ENCODE measurements at regions not wholly inside any gene's neighbourhood (a gene's known extent, or its start where the extent isn't known, plus 50 kb on each side); places are given as distances from the start of the nearest gene placed in this dataset.

GRCh38 chr5:57727591-57727990, 245.0 kb upstream of the ACTBL2 start:
- H2AFZ ChIP-seq (ENCODE audit: low read depth, low read length), result no peak overlapping the region
- no peak overlapping the region for H3K9ac ChIP-seq (ENCODE audit: low read length)
- H3K9me3 ChIP-seq (ENCODE audit: insufficient read depth, low read depth, low read length), result no peaks in the 10 kb centered on the region
- H3K4me1 ChIP-seq (ENCODE audit: insufficient read depth, low read length), result peaks cover 4% of the 10 kb centered on the region
- Mint-ChIP-seq H3K27ac (ENCODE audit: unreplicated experiment) (no peak overlapping the region), H3K36me3 (ENCODE audit: low read depth, unreplicated experiment) (no peaks in the 10 kb centered on the region), H3K4me1 (ENCODE audit: low read depth, unreplicated experiment) (peaks cover 12% of the 10 kb centered on the region), H3K9me3 (ENCODE audit: unreplicated experiment) (peaks cover 5% of the 10 kb centered on the region), H3K4me3 (ENCODE audit: unreplicated experiment) (no peak overlapping the region), H3K27me3 (ENCODE audit: low read depth, unreplicated experiment) (no peaks in the 10 kb centered on the region)
- no peak overlapping the region for H3K27ac ChIP-seq (ENCODE audit: low read depth, low read length)
- H3K4me3 ChIP-seq (ENCODE audit: insufficient read depth, low read depth, low read length), result no peak overlapping the region
- no peaks in the 10 kb centered on the region for H3K79me2 ChIP-seq (ENCODE audit: insufficient read depth, low read length)
- H3K4me2 ChIP-seq (ENCODE audit: low read length), result no peak overlapping the region
- H3K36me3 ChIP-seq (ENCODE audit: insufficient read depth, low read length), result no peaks in the 10 kb centered on the region
- no peaks in the 10 kb centered on the region for H4K20me1 ChIP-seq (ENCODE audit: insufficient read depth, low read length)
- TF ChIP-seq EZH2 (IDR thresholded peaks at IDR 0.05; ENCODE audit: insufficient read depth, low read length), result no peak
- no peak for TF ChIP-seq CTCF (IDR thresholded peaks at IDR 0.05; ENCODE audit: insufficient read depth, low read depth, low read length)
- DNase-seq (ENCODE audit: low read depth) (no peak), FAIRE-seq (no peak)
- no peaks in the 10 kb centered on the region for H3K27me3 ChIP-seq (ENCODE audit: insufficient read depth, low read length)

GRCh38 chr5:57725658-57726504, 243.3 kb upstream of the ACTBL2 start:
- no peak overlapping the region for H3K4me2 ChIP-seq (ENCODE audit: low read length)
- H4K20me1 ChIP-seq (ENCODE audit: insufficient read depth, low read length), result no peaks in the 10 kb centered on the region
- no peak overlapping the region for H2AFZ ChIP-seq (ENCODE audit: low read depth, low read length)
- peaks cover 5% of the 10 kb centered on the region for H3K9me3 Mint-ChIP-seq (ENCODE audit: unreplicated experiment)
- H3K4me3 ChIP-seq (ENCODE audit: insufficient read depth, low read depth, low read length), result no peak overlapping the region
- peaks cover 4% of the 10 kb centered on the region for H3K4me1 ChIP-seq (ENCODE audit: insufficient read depth, low read length)
- peaks cover 15% of the 10 kb centered on the region for H3K4me1 Mint-ChIP-seq (ENCODE audit: low read depth, unreplicated experiment)
- no peaks in the 10 kb centered on the region for H3K27me3 Mint-ChIP-seq (ENCODE audit: low read depth, unreplicated experiment)
- no peak overlapping the region for H3K4me3 Mint-ChIP-seq (ENCODE audit: unreplicated experiment)
- no peak for DNase-seq (ENCODE audit: low read depth)
- H3K36me3 Mint-ChIP-seq (ENCODE audit: low read depth, unreplicated experiment), result no peaks in the 10 kb centered on the region
- no peaks in the 10 kb centered on the region for H3K36me3 ChIP-seq (ENCODE audit: insufficient read depth, low read length)
- FAIRE-seq, result no peak
- no peak overlapping the region for H3K9ac ChIP-seq (ENCODE audit: low read length)
- peak overlapping the region; percentile 23 for H3K27ac Mint-ChIP-seq (ENCODE audit: unreplicated experiment)
- H3K27ac ChIP-seq (ENCODE audit: low read depth, low read length), result no peak overlapping the region
- no peaks in the 10 kb centered on the region for H3K79me2 ChIP-seq (ENCODE audit: insufficient read depth, low read length)
- H3K9me3 ChIP-seq (ENCODE audit: insufficient read depth, low read depth, low read length), result no peaks in the 10 kb centered on the region
- TF ChIP-seq EZH2 (IDR thresholded peaks at IDR 0.05; ENCODE audit: insufficient read depth, low read length) (no peak), CTCF (IDR thresholded peaks at IDR 0.05; ENCODE audit: insufficient read depth, low read depth, low read length) (no peak)
- no peaks in the 10 kb centered on the region for H3K27me3 ChIP-seq (ENCODE audit: insufficient read depth, low read length)

- no peak overlapping the region for H3K4me3 Mint-ChIP-seq (ENCODE audit: unreplicated experiment)
These were observed 242.2 kb upstream of the ACTBL2 start for GRCh38 chr5:57724836-57725235.

More at GRCh38 chr5:57724836-57725235, 242.2 kb upstream of the ACTBL2 start:
- FAIRE-seq, result peak; percentile 85
- Mint-ChIP-seq H3K27ac (ENCODE audit: unreplicated experiment) (peak overlapping the region; percentile 60), H3K4me1 (ENCODE audit: low read depth, unreplicated experiment) (peaks cover 22% of the 10 kb centered on the region), H3K9me3 (ENCODE audit: unreplicated experiment) (peaks cover 5% of the 10 kb centered on the region), H3K27me3 (ENCODE audit: low read depth, unreplicated experiment) (no peaks in the 10 kb centered on the region), H3K36me3 (ENCODE audit: low read depth, unreplicated experiment) (no peaks in the 10 kb centered on the region)
- Histone ChIP-seq H3K9me3 (ENCODE audit: insufficient read depth, low read depth, low read length) (no peaks in the 10 kb centered on the region), H3K79me2 (ENCODE audit: insufficient read depth, low read length) (no peaks in the 10 kb centered on the region), H3K4me1 (ENCODE audit: insufficient read depth, low read length) (peaks cover 4% of the 10 kb centered on the region), H3K27me3 (ENCODE audit: insufficient read depth, low read length) (no peaks in the 10 kb centered on the region), H3K27ac (ENCODE audit: low read depth, low read length) (peak overlapping the region; percentile 19), H3K4me2 (ENCODE audit: low read length) (no peak overlapping the region), H2AFZ (ENCODE audit: low read depth, low read length) (no peak overlapping the region), H4K20me1 (ENCODE audit: insufficient read depth, low read length) (no peaks in the 10 kb centered on the region), H3K9ac (ENCODE audit: low read length) (no peak overlapping the region), H3K4me3 (ENCODE audit: insufficient read depth, low read depth, low read length) (no peak overlapping the region), H3K36me3 (ENCODE audit: insufficient read depth, low read length) (no peaks in the 10 kb centered on the region)
- TF ChIP-seq EZH2 (IDR thresholded peaks at IDR 0.05; ENCODE audit: insufficient read depth, low read length) (no peak), CTCF (IDR thresholded peaks at IDR 0.05; ENCODE audit: insufficient read depth, low read depth, low read length) (no peak)
- DNase-seq (ENCODE audit: low read depth), result peak; percentile 66
